Myocyte (in vitro differentiated cells): ENCODE measurements at regions not wholly inside any gene's neighbourhood (a gene's known extent, or its start where the extent isn't known, plus 50 kb on each side); places are given as distances from the start of the nearest gene placed in this dataset.

ENCODE experiments used
- DNase-seq: peaks from one replicate; pipeline ENCODE4 v3.0.0-alpha.2; 2012; ENCODE audit warnings: low read depth

DNA sequence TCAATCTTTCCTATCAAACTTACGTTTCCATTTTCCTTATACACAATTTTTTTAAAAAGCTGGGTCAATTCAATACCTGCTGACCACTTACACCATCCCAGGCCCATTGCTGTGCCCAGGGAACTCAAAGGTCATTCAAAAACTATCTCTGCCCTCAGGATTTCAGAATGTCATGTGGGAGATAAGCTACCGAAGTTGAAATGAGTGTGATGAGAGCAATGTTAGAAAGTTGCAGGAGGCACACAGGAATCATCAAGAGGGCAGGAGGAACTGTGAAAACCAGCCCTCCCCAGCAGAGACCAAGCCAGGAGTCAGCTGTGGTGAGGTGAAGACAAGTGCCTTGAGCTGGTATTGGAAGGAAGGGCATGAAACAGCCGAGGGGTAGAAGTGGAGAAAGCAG, 195.9 kb downstream of the HS3ST3A1 start:
- DNase-seq: no peak

DNA sequence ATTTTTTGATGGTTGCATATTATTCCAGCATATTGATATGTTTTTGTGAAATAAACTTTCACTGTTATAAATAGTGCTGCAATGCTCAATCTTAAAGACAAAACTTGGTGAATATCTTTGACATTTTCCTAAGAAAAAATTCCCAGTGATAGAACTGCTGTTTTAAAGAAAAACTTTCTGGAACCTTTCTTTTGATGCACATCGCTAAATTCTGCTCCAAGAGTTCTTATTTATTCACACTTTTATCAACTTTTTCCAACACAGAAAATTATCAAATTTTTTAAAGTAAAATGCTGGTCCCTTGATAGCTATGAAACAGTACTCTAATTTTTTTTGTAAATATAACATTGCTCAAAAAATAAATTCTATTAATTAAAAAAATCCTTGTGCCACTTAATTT, 196.6 kb downstream of the HS3ST3A1 start:
- no peak for DNase-seq

DNA sequence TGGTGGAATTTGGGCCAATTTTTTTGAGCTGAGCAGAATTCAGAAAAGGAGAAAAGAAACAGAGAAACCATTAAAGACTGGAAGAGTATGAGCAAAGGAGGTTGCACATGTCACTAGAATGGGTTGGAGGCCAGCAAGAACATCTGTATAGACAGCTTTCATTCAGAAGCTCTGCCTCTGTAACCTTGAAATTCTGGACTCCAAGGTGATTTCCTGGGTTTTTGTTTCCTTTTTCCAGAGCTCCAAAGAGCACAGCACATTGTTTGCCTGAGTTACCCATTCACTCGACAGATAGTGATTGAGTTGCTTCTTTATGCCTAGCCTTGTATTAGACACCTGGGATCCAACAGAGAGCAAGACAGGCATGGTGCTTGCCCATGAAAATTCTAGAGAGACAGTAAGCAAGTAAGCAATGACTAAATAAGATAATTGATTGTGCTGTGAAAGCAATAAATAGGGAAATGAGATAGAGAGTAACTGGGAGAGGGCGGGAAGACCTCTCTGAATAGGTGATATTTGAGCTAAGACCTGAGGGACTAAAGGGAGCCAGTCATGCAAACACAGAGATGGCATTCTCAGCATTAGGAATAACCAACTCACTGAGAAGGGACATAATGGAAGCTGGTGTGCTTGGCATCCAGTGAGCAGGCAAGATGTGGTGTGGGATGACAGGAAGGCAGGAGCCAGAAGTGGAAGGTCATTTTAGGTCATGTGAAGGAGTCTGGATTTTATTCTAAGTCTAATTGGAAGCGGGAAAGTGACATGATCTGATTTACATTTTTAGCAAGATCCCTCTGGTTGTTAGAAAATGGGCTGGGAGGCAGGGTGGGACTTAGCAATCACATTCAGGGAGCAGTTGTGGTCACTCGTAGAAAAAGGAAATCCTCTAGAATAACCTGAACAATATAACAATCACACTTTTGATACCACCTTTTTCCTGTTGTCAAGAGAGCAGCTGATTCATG, 197.5 kb downstream of the HS3ST3A1 start:
- no peak for DNase-seq

GRCh38 chr17:13400491-13400890, 201.2 kb downstream of the HS3ST3A1 start:
- no peak for DNase-seq

DNA sequence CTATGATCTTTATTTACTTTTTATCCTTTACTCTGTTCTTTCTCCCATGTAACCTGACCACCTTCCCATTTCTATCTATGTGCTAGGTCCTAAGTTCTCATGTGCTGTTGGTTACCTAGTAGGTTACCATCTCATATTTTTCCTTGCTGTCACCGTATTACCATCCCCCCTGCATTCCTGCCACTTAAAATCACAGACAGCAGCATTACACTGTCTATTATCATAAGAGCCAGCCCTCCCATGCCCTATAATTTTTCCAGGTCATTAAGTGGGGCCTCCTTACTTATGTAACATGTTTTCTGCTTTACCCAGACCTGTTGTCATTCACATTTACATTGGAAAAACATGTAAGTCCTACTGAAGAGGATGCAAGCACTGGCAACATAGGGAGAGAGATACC, 202.9 kb downstream of the HS3ST3A1 start:
- DNase-seq: no peak

DNA sequence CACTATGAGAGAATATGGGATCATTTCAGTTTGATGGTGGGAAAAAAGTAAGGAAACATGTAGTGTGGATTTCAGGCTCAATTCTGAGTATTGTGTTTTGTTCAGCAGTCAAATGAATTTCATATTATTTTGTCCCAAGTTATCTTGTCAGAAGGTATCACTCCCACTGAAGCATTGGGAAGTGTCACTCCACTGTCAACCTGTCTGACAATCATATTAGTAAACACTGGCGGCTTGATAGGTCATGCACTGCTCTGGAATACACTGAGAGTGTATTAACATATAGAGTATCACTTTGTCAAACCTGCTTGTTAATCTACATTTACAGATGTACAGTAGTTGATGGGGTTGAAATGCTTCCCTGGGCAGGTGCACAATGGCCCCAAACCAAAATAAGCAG, 203.6 kb downstream of the HS3ST3A1 start:
- DNase-seq: no peak

DNA sequence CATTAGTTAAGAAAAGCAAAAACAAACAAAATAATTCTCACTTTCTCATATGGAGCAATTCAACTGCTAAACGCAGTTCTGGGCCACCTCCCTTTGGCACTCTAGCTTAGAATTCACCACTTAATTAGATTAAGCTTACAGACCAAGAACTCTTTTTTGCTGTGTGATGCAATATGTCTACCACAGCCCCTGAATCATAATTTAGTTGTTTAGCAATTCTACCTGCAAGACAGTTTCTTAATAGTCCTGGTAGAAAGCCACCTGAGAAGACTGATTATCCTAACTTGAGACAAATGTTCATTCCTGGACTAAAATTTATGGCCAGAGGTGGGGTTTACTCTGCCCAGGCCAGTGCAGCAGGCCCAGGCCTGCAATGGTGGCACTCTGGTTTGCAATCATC, 205.9 kb downstream of the HS3ST3A1 start:
- no peak for DNase-seq

- DNase-seq: no peak
These were observed 206.4 kb downstream of the HS3ST3A1 start for GRCh38 chr17:13395346-13395745.

DNA sequence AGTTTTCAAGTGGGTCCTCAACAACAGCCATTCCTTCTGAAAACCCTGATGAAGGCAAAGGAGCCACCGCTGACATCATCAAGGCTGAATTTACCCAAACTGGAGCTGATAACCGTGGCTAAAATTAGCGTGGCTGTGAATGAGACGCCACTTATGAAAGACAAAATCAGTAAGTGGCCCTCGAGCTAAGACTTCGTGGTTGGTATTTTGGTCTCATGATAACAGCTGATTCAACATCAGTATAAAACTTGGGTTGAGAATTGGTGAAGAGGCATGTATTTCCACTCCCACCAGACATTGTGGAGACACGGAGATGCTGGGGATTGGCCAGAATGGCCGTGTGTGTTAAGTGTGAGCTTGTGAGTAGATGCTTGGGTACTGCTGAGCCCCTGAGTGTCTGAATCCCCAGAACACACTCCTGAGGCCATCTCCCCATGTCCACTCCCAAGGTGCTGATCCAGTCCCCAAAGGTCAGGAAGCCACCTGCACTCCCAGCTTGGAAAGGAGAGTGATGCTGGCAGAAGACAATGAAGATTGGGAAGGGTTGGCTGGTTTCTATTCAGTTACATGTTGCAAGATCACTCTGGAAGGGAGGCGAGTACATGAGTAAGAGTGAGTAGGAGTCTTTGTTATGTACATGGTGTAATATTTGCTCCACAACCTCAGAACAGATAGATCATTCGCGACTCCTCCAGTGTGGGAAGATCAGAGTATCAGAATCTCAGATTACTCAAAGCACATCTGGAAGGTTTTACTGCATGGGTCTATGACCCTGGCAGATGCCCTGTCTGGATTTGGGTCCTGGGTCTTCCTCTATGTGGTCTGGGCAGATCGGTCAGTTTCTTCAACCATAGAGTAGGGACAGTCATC, 207.7 kb downstream of the HS3ST3A1 start:
- peak; percentile 70 for DNase-seq

DNA sequence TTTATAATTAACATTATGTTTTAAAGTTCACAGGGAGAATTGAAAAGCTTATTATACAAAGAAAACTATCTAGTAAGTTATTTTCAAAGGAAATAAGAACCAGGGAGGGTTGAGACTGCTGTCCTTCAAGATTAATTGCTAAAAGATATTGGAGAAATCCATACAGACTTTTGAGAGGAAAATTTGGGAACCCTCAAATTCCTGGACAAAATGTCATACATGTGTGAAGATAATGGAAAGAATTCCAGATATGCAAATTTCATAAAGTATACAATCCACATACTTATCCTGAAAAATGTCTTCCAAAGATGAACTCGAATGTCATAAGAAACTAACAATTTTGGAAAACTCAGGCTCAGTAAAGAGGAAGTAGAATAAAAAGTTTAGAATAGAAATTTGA, 213.8 kb downstream of the HS3ST3A1 start:
- no peak for DNase-seq

- no peak for DNase-seq
These were observed 214.5 kb downstream of the HS3ST3A1 start for GRCh38 chr17:13387236-13387635.

DNA sequence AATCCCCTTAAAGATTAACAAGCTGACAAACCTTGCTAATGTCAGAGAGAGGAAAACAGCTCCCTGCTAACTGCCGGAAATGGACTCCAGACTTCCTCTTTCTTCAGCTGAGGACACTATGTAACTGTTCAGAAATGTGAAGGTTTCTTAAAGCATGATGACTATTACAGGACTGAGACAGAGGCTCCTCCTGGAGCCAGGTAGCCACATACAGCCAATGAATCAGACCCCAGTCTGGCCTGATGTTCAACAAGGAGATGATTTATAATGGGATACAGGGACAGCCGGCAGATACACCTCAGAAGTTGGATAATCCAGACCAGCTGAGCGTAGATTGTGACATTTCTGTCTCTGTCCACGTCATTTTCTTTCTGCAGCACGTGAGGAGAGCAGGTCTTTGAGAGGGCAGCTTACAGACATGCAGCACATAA, 216.2 kb downstream of the HS3ST3A1 start:
- DNase-seq: no peak

GRCh38 chr17:13384626-13385025, 217.1 kb downstream of the HS3ST3A1 start:
- DNase-seq: no peak

GRCh38 chr17:13378361-13378760, 223.4 kb downstream of the HS3ST3A1 start:
- peak; percentile 28 for DNase-seq

- no peak for DNase-seq
These were observed 227.3 kb downstream of the HS3ST3A1 start for GRCh38 chr17:13374203-13375143.

DNA sequence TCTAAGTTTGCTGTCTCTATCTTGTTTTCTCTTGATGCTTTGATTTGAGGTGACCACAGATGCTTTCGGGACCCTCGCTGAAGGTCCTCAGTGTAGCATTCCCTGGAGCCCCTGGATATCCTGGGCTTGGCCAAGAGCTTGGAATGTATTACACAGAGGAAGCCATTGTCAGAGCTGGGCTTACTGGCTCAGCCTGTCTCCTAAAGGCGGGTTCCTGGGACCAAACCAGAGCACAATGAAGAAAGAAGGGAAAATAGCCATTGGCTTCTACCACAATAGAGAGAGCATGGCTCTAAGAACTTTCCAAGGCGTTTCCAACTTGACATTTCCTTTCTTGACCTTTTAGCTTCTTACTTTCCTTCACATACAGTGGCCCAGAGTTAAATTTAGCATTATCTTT, 229.3 kb downstream of the HS3ST3A1 start:
- no peak for DNase-seq

GRCh38 chr17:13367154-13367553, 234.6 kb downstream of the HS3ST3A1 start:
- no peak for DNase-seq

DNA sequence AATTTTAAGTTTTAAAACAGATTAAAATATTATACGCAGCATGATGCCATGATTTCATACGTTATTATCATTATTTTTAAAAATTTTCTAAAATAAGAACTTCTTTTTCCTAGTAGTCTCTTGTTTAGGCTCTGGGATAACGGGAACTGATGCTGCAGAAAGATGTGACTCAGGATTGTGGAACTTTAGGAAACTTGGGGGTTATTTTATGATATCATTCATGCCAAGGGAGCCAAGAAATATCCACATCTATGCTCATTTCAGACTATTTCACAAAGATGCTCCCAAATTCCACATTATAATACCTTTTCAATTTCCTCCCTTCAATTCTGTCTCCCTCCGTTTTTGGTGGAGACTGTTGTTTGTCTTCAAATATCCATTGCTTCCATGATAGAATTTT, 236.4 kb downstream of the HS3ST3A1 start:
- DNase-seq: no peak

DNA sequence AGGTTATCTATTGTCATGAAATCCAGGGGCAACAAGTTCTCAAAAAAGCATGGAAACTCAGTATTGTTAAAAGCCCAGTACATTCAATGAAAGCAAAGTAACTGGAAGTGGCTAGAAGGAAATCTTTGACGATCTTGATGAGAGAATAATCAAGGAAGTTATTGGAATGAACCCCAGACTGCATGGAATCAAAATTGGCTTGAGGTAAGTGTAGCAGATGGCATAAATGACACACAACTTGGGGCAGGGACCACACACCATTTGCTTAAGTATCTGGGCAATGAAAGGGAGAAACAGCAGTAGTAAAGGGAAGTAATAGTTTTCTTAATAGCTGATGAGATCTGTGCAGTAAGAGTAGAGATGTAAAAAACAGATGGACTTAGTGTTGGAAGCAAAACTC, 238.0 kb downstream of the HS3ST3A1 start:
- DNase-seq: peak; percentile 9

GRCh38 chr17:13362341-13363122, 239.2 kb downstream of the HS3ST3A1 start:
- DNase-seq: peak; percentile 64
